Breast epithelium (tissue), 4 donors: ENCODE measurements at regions not wholly inside any gene's neighbourhood (a gene's known extent, or its start where the extent isn't known, plus 50 kb on each side); places are given as distances from the start of the nearest gene placed in this dataset.
A peak's percentile ranks its signal among the peaks of the same experiment; 100 is the strongest.

Experiments used
- DNase-seq, 2 donors: peaks; one replicate each; pipeline ENCODE4 v3.0.0-alpha.2; 2019; ENCODE audit warnings: low spot score in 2 of 2
- H3K27ac ChIP-seq, 2 donors: fragments of 200-600 bp; sonication (generic) in 1 of 2; one replicate each; pipeline ENCODE4 v1.5.1; 2016 to 2019; ENCODE audit warnings: mild to moderate bottlenecking in 1 of 2
- H3K27me3 ChIP-seq, 2 donors: fragments of 200-600 bp; sonication (generic) in 1 of 2; one replicate each; pipeline versions ENCODE4 v1.5.1 to v1.6.0; 2017 to 2019; ENCODE audit warnings: control low read depth in 1 of 2, mild to moderate bottlenecking in 1 of 2
- H3K36me3 ChIP-seq: fragments of 200-600 bp; one replicate; pipeline ENCODE4 v1.5.1; 2019
- H3K4me1 ChIP-seq, 2 donors: fragments of 200-600 bp; sonication (generic); one replicate each; pipeline ENCODE4 v1.5.1; 2016 to 2019; ENCODE audit warnings: control low read depth in 1 of 2
- H3K4me3 ChIP-seq, 3 donors: fragments of 200-600 bp; sonication (generic); 1 replicate in 2 of 3; 2 replicates in 1 of 3; pipeline ENCODE4 v1.5.1; 2016 to 2019; ENCODE audit warnings: mild to moderate bottlenecking in 3 of 3, moderate library complexity in 2 of 3
- H3K9me3 ChIP-seq, 2 donors: fragments of 200-600 bp; sonication (generic) in 1 of 2; one replicate each; pipeline ENCODE4 v1.5.1; 2016 to 2019; ENCODE audit warnings: control low read depth in 1 of 2
- POLR2A ChIP-seq: fragments of 450-650 bp; IDR thresholded peaks from one replicate; pipeline ENCODE4 v1.6.1; 2016; ENCODE audit warnings: antibody characterized with exemption, mild to moderate bottlenecking, moderate library complexity
- POLR2AphosphoS5 ChIP-seq, 3 donors: sonication (generic); formaldehyde crosslinking; IDR thresholded peaks; one replicate each; pipeline ENCODE4 v1.6.1; 2017; ENCODE audit warnings: antibody characterized with exemption in 3 of 3
- intact Hi-C: fragments of 100-400 bp; cut with DNase I; formaldehyde crosslinking; loops from one replicate; pipeline ENCODE4 v1.15.1; 2023; ENCODE audit warnings: low total_unique reads
- TF ChIP-seq, protein P1 (sequence below), 3 donors: fragments of 450-650 bp; IDR thresholded peaks; one replicate each; pipeline ENCODE4 v1.5.1; 2016 to 2017; ENCODE audit warnings: antibody characterized with exemption in 3 of 3, mild to moderate bottlenecking in 3 of 3, moderate library complexity in 3 of 3

DNA sequence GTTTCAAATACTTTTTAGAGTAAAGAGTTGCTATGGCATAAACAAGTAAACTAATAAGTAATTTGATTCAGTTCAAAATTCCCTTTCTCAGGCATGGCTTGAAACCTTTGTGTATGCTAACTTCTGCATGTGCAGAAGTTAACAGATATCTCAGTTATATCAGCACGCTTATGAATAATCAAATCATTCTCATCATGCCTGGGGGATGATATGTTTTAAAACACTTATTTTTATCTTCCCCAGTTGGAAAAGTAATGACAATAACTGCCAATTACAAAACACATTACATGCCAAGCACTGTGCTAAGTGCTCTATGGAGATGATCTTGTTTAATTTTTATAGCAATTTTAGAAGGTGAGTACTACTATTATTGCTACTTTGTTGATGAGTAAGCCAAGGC, 146.4 kb downstream of the YIPF5 start:
- DNase-seq, result no peak
- Histone ChIP-seq H3K27ac (no peak overlapping the region), H3K27me3 (no peaks in the 10 kb centered on the region), H3K4me3 (no peak overlapping the region), H3K9me3 (no peaks in the 10 kb centered on the region), H3K36me3 (no peaks in the 10 kb centered on the region), H3K4me1 (no peaks in the 10 kb centered on the region)
- TF ChIP-seq POLR2AphosphoS5 (IDR thresholded peaks at IDR 0.05) (no peak), POLR2A (no peak)
- TF ChIP-seq, protein P1, sequence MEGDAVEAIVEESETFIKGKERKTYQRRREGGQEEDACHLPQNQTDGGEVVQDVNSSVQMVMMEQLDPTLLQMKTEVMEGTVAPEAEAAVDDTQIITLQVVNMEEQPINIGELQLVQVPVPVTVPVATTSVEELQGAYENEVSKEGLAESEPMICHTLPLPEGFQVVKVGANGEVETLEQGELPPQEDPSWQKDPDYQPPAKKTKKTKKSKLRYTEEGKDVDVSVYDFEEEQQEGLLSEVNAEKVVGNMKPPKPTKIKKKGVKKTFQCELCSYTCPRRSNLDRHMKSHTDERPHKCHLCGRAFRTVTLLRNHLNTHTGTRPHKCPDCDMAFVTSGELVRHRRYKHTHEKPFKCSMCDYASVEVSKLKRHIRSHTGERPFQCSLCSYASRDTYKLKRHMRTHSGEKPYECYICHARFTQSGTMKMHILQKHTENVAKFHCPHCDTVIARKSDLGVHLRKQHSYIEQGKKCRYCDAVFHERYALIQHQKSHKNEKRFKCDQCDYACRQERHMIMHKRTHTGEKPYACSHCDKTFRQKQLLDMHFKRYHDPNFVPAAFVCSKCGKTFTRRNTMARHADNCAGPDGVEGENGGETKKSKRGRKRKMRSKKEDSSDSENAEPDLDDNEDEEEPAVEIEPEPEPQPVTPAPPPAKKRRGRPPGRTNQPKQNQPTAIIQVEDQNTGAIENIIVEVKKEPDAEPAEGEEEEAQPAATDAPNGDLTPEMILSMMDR (IDR thresholded peaks at IDR 0.05), result no peak
- intact Hi-C loops, result no loop called here

DNA sequence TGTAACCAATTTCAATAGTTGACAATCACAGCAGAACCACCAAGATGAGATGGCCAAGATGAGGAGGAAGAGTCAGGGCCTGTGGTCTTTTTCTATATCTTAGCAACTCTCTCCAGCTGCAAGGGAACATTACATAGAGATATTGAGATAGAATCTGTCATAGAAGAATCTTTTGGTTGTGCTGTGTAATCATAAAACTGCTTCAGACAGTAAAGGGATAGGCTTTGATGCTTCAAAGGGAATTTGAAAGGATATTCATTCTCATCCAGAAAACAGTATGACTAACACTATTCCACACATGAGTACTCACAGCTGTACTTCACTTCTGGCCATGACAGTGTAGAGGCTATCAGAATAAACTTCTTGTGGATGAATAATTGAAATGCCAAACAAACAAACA, 145.9 kb downstream of the YIPF5 start:
- Histone ChIP-seq H3K36me3 (no peaks in the 10 kb centered on the region), H3K27me3 (no peaks in the 10 kb centered on the region), H3K27ac (no peak overlapping the region), H3K4me1 (no peaks in the 10 kb centered on the region), H3K9me3 (no peaks in the 10 kb centered on the region), H3K4me3 (no peak overlapping the region)
- intact Hi-C loops, result no loop called here
- TF ChIP-seq POLR2A (no peak), POLR2AphosphoS5 (IDR thresholded peaks at IDR 0.05) (no peak)
- TF ChIP-seq, protein P1 (IDR thresholded peaks at IDR 0.05), result no peak
- DNase-seq, result no peak

DNA sequence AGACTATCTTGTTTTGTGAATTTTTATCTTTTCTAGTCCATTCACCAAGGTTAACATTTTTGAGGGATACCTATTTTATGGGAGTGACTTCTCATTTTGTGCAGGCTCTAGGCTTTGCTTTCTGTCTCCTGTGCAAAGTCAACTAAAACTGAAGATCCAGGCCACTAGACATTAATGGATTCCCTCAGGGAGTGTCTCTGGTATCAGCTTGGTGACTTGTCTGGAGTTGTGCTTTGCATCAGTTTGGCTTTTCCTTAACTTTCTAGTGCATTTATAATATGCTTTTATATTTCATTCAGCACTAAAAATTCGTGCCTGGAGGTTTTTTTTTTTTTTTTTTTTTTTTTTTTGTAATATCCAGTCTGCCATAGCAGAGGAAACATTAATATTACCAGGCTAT, 144.2 kb downstream of the YIPF5 start:
- no peak overlapping the region for H3K27ac ChIP-seq
- no peaks in the 10 kb centered on the region for H3K4me1 ChIP-seq
- DNase-seq, result no peak
- no peaks in the 10 kb centered on the region for H3K9me3 ChIP-seq
- intact Hi-C loops, result no loop called here
- no peaks in the 10 kb centered on the region for H3K27me3 ChIP-seq
- TF ChIP-seq POLR2AphosphoS5 (IDR thresholded peaks at IDR 0.05) (no peak), POLR2A (no peak)
- TF ChIP-seq, protein P1 (IDR thresholded peaks at IDR 0.05), result no peak
- no peaks in the 10 kb centered on the region for H3K36me3 ChIP-seq
- H3K4me3 ChIP-seq, result no peak overlapping the region

DNA sequence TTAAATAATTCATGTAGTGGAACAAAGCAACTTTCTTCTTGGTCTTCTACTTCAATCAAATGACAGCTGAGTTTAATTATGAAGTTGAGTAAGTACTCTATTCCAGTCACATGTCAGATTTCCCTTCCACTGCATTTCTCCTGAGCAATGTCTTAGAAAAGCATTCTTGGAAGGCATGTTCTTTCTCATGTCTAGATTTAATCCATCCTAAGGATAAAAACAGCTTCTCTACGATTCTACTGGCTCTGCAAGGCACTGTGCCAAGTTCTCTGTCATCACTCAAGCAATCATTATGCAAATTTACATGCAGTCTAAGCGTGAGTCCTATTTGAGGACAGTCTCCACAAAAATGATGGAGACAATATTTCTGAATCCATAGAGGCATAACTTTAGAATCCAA, 142.4 kb downstream of the YIPF5 start:
- Histone ChIP-seq H3K4me1 (no peaks in the 10 kb centered on the region), H3K27ac (peak overlapping the region in 1 of 2 donors; percentile 30), H3K9me3 (no peaks in the 10 kb centered on the region)

DNA sequence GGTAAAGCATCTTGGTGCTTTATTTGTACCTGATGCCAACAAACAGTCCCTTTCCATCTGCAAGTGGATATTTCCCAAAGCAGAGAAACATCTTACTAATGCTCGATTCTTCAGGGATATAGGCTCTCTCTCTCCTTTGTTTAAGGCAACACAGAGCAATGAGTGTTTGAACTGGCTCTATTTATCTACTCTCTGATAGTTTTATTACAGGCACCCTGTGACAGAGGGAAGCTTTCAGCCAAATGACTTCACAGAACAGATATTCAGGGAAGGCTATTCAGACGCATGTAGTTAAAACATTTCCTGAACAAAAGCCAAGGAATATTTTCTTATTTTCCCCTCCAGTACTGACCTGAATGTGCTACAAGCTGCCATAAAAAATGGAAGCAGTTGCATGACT, 141.8 kb downstream of the YIPF5 start:
- Histone ChIP-seq H3K27me3 (no peaks in the 10 kb centered on the region), H3K4me3 (peak overlapping the region in 1 of 3 donors; percentile 1), H3K27ac (peak overlapping the region in 1 of 2 donors; percentile 30), H3K4me1 (no peaks in the 10 kb centered on the region), H3K9me3 (no peaks in the 10 kb centered on the region), H3K36me3 (no peaks in the 10 kb centered on the region)
- TF ChIP-seq POLR2A, result no peak
- TF ChIP-seq, protein P1 (IDR thresholded peaks at IDR 0.05), result no peak
- no peak for TF ChIP-seq POLR2AphosphoS5 (IDR thresholded peaks at IDR 0.05)
- no peak for DNase-seq
- intact Hi-C loops, result no loop called here

More for the DNA sequence above, 142.4 kb downstream of the YIPF5 start:
- no peaks in the 10 kb centered on the region for H3K27me3 ChIP-seq
- H3K4me3 ChIP-seq, result no peak overlapping the region
- H3K36me3 ChIP-seq, result no peaks in the 10 kb centered on the region
- TF ChIP-seq, protein P1 (IDR thresholded peaks at IDR 0.05), result no peak
- TF ChIP-seq POLR2A (no peak), POLR2AphosphoS5 (IDR thresholded peaks at IDR 0.05) (no peak)
- DNase-seq, result no peak
- intact Hi-C loops, result no loop called here
